ENCODE measurements at regions not wholly inside any gene's neighbourhood (a gene's known extent, or its start where the extent isn't known, plus 50 kb on each side); places are given as distances from the start of the nearest gene placed in this dataset.

DNA sequence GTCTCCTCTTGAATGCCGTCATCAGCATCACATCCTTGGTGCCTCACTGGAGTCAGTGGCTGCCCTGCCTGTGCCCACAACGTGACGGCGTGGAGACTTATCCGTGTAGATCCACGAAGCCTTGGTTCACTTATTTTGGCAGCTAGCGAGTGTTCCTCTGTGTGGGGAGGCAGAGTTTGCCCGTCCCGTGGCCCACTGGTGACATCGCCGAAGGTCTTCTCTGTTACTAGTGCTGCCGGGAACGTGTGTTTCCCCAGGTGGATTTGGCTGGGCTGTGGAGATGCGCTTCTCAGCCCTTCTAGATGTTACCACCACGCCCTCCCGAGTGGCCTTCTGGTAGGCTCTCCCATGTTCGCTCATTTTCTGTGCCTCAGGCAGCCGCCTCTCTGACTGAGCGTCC is 169.6 kb downstream of the SEC14L1 start:
- TF ChIP-seq, protein P1, sequence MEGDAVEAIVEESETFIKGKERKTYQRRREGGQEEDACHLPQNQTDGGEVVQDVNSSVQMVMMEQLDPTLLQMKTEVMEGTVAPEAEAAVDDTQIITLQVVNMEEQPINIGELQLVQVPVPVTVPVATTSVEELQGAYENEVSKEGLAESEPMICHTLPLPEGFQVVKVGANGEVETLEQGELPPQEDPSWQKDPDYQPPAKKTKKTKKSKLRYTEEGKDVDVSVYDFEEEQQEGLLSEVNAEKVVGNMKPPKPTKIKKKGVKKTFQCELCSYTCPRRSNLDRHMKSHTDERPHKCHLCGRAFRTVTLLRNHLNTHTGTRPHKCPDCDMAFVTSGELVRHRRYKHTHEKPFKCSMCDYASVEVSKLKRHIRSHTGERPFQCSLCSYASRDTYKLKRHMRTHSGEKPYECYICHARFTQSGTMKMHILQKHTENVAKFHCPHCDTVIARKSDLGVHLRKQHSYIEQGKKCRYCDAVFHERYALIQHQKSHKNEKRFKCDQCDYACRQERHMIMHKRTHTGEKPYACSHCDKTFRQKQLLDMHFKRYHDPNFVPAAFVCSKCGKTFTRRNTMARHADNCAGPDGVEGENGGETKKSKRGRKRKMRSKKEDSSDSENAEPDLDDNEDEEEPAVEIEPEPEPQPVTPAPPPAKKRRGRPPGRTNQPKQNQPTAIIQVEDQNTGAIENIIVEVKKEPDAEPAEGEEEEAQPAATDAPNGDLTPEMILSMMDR (IDR thresholded peaks at IDR 0.05), result no peak
- no peak for TF ChIP-seq POLR2AphosphoS5 (IDR thresholded peaks at IDR 0.05)

Data from transverse colon (tissue), 4 donors.